GM19023 (cell line): ENCODE measurements at regions not wholly inside any gene's neighbourhood (a gene's known extent, or its start where the extent isn't known, plus 50 kb on each side); places are given as distances from the start of the nearest gene placed in this dataset.
"Not testable (repeated sequence)": the region's sequence is repeated elsewhere in the genome, so short reads cannot be mapped to it uniquely, and the experiment has no call there.

Experiments used
- ATAC-seq: cut with Tn5 transposase; IDR thresholded peaks from one replicate; pipeline ENCODE4 v1.9.1; 2021; ENCODE audit warnings: mild to moderate bottlenecking, moderate library complexity; ENCODE audit not compliant: unreplicated experiment

DNA sequence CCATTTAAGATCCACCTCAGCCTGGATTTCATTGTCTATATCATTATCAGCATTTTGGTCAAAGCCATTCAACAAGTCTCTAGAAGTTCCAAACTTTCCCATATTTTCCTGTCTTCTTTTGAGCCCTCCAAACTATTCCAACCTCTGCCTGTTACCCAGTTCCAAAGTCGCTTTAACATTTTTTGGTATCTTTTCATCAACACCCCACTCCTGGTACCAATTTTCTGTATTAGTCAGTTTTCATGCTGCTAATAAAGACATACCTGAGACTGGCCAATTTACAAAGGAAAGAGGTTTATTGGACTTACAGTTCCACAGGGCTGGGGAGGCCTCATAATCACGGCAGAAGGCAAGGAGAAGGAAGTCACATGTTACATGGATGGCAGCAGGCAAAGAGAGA, 982.9 kb downstream of the TAF11L14 start:
- ATAC-seq, result not testable (repeated sequence)

DNA sequence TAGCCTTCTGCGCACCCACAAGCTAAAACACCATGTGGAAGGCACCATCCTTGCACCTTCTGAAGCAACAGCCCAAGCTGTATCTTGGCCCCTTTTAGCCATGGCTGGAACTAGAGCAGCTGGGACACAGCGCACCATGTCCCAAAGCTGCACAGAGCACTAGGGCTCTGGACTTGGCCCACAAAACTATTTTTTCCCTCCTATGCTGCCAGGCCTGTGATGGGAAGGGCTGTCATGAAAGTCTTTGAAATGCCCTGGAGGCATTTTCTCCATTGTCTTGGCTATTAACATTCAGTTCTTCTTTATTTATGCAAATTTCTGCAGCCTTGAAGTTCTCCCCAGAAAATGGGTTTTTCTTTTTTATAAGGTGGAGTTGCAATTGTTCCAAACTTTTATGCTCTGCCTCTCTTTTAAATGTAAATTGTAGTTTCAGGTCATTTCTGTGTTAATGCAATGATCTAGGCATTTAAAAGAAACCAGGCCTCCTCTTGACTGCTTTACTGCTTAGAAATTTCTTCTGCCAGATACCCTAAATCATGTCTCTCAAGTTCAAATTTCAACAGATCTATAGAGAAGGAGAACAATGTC, 996.3 kb downstream of the TAF11L14 start:
- no peak for ATAC-seq

DNA sequence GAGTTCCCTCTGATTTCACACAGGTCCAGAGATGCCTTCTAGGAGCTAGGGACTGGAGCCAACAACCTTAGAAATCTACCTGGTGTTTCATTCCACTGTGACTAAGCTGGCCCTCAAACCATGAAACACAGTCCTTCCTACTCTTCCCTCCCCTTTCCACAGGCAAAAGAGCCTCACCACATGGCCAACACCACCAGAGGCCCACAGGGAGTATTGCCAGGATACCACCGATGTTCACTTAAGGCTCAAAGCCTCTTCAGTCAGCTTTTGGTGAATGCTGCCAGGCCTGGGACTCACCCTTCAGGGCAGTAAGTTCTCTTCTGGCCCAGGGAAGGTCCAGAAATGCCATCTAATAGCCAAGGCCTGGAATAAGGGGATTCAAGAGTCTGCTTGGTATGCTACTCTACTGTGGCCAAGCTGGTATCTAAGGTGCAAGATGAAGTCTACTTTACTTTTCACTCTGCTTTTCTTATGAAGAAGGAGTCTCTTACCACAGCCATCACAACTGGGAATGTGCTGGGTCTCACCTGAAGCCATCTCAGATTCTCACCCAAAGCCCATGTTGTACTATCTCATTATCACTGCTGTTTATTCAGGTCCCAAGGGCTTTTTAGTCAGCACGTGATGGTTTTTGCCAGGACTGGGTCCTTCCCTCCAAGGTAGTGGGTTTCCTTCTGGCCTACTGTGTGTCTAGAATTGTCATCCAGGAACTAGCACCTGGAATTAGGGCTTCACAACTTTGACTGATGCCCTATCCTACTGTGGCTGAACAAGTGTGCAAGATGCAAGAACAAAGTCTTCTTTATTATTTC, 1018.4 kb downstream of the TAF11L14 start:
- ATAC-seq, result no peak

DNA sequence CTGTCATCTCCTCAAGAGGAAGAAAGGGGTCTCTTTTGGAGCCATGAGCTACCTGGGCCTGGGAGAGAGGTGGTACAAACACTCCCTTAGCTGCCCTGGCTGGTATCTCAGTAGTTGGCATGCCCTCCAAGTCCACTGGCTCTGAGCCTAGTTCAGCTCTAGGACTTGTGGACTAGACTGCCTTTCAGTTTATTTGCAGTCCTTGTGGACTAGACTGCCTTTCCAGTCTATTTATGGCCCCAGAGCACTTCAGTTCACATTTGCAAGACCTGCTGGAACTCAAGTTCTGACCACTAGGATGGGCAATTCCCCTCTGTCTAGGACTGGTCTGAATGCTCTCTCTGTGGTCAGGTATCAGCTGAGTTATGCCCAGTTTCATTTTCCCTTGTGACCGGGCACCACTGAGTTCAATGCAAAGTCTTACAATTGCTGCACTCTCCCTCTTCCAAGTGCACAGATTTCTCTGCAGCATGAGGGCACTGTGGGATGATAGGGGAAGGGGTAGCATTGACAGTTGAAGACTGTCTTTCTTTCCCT, 1019.0 kb downstream of the TAF11L14 start:
- peak; percentile 90 for ATAC-seq

DNA sequence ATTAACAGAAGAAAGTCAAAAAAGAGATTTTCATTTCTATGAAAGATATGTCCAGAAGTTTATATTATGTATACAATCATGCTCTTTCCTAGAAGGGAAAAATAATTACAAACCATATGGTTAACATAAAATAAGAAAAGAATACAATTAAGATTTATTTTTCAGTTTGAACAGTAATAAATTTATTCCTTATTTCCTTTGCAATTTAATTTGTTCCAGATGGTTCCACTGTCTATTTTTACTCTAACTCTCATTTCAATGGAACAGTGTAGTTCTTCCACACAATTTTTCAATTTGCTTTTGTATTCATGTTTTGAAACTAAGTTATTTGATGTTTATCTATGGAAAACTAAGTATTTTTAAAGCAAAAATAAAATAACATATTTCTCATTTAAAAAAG, 1026.3 kb downstream of the TAF11L14 start:
- ATAC-seq, result no peak

DNA sequence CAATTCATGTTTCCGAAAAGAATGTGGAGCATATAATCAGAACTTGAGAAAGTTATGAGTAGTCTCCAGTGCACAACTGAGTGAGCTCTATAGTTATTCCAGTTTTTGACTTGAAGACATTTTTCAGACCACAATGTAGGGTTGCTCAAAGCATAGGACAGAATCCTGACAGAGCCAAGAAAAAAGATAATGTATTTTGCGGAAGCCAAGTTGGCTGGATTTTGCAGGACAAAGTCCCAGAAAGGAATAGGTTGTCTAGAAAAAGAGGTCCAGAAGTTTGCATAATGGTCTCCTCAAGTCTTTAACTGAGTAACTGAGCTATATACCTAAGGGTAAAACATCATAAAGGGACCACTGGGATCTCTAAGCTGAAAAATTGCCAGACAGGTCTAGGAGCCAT, 1028.0 kb downstream of the TAF11L14 start:
- ATAC-seq, result no peak

DNA sequence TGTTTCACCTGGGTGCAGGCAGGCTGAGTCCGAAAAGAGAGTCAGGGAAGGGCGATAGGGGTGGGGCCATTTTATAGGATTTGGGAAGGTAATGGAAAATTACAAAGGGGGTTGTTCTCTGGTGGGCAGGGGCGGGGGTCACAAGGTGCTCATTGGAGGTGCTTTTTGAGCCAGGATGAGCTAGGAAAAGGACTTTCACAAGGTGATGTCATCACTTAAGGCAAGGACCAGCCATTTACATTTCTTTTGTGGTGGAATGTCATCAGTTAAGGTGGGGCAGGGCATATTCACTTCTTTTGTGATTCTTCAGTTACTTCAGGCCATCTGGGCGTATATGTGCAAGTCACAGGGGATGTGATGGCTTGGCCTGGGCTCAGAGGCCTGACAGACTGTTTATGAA, 1040.0 kb downstream of the TAF11L14 start:
- not testable (repeated sequence) for ATAC-seq

DNA sequence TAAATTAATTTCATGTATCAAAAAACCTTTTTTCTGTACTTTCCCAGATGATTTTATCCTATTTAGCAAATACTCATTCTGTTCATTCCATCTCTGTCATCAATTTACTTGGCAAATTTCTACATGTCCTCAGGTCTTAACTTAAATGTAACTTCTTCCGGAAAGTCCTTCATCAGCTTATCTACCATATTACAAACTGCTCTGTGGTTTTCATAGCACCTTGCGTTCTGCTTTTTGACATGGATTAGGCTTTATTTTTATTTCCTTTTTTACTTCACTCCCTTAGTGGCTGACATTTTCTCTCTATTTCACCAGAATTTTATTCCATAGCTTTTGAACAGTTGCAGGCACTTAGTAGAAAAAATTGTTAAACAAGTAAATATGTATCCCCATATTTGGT, 1040.8 kb downstream of the TAF11L14 start:
- no peak for ATAC-seq

DNA sequence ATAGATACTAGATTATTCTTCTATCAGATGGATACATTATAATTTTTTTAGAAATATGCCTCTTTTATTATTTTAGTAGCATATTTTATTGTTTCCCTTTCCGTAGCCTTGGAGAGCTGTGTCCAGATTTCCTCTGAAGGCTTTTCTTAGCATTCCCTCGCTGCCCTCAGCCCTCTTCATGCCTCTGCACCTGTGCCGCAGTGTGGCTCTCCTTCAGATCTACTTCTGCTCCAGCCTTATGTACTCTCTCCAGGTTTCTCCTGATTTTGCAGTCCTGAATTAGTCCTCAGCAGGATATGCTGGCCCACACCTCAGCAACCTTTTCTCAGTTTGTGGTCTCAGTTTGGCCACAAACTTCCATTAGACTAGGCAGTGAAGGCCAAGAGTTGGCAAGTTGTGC, 1052.0 kb downstream of the TAF11L14 start:
- no peak for ATAC-seq

DNA sequence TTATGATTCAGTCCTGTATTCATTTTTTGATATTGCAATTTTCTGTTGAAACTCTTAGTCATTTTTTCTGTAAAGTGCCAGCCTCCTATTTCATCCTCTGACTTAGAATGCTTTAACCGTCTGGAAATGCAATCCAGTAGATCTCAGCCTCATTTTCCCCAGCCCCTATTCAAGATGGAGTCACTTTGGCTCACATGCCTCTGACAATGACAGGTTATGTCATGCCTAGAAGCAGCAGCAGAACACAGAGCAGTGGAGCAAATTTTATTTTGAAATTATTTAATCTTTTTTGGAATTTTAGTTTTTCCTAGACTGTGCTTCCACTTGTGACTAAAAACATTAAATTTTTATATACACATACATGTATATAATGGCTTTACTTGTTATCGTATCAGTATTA, 1053.2 kb downstream of the TAF11L14 start:
- ATAC-seq, result no peak

DNA sequence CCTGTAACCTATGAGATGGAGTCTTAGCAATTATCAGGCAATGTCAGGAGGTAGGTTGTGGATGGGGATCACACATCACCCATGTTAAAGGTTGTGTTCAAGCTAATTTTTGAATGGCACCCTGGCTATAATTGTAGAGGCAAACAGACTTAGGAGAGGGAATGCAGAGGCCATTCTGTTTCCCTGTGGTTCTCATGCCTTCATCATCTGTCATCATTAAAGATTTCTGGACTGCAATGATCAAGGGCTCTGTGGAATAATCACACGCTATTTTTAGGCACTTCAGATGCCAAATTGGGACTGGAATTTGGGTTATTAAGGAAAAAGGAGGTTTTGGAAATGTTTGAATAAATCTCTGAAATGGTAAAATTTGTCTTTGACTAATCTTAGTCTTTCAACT, 1065.4 kb downstream of the TAF11L14 start:
- no peak for ATAC-seq

DNA sequence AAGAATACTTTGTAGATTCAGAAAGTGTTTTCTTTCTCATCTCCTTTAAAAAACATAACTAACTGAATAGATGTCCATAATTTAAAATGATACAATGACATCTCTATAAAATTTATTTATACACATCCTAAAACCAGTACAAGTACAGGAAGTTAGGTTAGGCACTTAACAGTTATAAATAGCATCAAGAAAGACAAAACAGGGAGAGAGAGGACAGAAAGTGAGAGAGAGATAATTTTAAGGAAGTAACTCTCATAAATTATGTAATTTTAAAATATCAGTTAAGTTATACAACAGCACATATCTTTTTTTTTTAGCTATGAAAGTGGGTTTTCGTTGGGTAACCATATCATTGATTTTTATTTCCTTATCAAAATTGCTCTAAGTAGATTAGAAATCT, 1068.6 kb downstream of the TAF11L14 start:
- ATAC-seq, result no peak

DNA sequence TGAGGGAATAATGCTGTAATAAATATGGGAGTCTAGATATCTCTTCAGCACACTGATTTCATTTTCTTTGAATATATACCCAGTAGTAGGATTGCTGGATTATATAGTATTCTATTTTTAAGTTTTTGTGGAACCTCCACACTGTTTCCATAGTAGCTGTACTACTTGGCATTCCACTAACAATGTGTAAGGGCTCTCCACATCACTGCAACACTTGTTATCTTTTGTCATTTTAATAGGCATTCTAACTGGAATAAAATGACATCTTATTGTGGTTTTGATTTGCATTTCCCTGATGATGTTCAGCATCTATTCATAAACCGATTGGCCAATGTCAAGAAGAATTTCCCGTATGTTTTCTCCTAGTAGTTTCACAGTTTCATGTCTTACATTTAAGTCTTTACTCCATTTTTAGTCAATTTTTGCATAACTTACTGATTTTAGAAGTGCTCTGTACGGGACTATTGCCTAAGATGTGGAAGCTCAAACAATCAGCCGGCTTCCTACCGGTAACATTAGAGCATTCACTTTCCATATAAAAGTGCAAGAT, 1078.8 kb downstream of the TAF11L14 start:
- no peak for ATAC-seq

DNA sequence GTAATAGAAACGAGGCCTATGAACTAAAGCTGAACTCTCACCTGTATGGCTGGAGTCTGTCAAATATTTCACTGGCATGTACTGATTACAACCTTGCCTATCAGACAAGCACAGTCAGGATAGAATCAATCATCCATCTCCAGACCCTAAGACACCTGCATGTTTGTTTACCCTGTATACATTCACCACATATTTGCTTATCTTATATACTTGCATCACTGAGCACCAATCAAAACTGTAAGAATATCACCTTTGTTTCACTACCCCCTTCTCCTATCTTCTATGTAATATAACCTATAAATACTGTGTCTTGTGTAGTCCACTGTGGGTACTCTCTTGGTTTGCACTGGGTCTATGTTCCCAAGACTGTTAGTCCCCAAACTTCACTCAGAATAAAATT, 1085.7 kb downstream of the TAF11L14 start:
- no peak for ATAC-seq

DNA sequence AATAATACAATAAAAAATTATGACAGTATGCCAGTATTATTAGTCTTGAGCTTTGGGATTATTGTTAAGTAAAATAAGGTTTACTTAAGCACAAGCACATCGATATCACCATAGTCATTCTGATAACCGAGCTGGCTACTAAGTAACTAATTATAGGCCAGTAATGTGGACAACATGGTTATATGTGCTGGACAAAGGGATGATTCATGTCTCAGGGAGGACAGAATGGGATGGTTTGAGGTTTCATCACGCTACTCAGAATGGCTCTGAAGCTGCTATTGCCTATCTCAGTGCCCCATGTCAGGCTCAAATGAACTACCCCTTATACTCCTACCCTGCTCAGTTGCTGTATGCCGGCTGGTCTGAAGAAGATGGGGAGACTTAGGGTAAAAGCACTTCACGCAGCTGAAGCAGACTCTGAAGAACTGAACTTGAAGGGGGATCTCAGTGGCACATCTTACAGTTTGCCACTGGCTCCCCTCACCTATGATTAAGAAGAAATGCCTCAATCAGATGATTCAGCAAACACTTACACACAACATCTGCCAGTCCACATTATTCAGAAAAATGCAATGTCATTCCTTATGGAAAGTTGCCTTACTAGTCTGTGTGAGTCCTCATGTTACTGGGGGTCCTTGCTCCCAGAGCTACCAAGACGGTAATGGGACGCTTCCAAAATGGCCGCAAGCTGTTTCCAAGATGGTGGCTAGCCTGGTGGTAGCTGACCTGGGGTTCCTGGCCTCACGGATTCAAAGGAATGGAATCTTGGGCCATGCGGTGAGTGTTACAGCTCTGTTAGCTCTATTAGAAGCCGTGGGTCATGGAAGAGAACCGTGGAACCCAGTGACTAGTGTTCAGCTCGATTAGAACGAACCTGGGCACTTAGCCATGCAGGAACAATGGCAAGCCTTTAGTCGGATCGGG, 1098.6 kb downstream of the TAF11L14 start:
- no peak for ATAC-seq

DNA sequence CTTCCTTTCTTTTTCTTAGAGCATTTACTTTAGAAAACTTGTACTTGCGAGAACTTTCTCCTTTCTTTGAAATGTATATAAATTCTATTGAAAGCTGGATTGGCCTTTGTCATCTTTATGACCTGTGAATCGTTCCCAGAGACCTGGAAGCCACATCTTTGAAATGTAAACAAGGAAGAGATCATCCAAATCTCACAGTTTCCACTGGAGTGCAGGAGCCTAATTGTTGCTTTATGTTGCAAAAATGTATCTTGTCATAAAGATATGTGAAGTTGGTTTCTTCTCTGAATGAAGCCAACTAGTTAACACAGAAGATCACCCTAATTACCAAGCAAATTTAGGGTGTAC, 1101.8 kb downstream of the TAF11L14 start:
- no peak for ATAC-seq

DNA sequence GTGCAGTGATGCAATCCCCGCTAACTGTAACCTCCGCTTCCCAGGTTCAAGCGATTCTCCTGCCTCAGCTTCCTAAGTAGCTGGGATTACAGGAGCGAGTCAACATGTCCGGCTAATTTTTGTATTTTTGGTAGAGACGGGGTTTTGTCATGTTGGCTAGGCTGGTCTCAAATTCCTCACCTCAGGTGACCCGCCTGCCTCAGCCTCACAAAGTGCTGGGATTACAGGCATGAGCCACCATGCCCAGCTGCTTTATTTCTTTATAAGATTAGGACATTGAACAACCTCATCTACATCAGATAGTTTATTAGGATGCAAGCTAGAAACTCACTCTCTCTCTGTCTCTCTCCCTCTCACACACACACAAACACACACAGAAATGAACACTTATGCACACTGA, 1102.5 kb downstream of the TAF11L14 start:
- not testable (repeated sequence) for ATAC-seq

DNA sequence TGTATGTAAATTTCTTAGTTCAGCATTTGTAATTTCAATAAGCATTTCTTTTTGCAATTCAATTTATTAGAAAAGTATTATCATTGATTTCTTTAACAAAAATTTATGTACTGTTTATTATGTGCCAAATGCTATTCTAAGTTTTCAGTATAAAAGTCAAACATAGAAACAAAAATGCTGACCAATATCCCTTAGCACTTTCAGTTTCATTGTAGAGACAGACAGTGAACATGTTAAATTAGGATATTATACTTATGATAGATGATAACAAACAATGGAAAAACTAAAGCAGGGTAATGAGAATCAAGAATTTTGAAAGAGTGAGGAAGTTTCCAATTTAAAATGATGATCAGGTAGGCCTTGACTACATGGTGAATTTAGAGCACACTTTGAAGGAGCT, 1106.0 kb downstream of the TAF11L14 start:
- ATAC-seq, result no peak

DNA sequence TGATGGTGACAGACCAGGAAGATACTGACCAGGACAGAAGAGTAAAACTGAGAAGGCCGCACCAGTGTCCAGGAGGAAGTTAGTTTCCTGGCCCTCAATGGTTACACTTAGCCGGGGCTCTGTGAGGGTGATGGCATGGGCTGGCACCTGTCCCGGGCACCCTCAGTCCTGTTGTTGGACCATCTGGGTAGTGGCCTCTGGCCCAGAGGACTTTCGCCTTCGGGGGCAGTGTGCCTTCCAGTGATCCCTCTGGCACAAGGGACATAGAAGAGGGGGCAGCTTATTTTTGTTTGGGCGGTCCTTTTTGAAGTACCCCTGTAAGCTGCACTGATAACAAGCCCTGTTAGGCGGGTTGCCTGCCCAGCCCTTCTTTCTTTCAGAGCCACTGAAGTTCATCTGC, 1108.6 kb downstream of the TAF11L14 start:
- ATAC-seq, result no peak

DNA sequence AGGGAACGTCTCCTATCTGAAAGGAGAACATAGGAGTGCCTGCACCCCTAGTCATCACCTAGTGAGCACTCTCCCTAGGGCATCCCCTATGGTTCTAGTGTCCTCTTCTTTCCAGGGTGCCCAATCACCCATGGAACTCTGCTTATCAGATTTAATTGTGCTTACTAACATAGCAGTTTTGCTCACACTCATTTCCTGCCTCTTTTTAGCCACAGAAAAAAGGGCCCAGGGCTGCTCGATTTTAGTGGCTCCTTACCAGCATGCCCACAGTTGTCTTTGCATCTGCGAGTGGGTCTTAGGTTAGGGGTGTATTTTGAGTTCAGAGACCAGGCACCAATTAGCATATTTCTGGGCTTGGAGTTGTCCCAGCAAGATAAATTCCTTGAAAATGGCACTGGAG, 1110.2 kb downstream of the TAF11L14 start:
- no peak for ATAC-seq
